Neutrophil (primary cell): ENCODE measurements at regions not wholly inside any gene's neighbourhood (a gene's known extent, or its start where the extent isn't known, plus 50 kb on each side); places are given as distances from the start of the nearest gene placed in this dataset.
"Not testable (repeated sequence)": the region's sequence is repeated elsewhere in the genome, so short reads cannot be mapped to it uniquely, and the experiment has no call there.

Experiments
- H3K27ac ChIP-seq: fragments of 200-600 bp; sonication (generic); 2 replicates; pipeline ENCODE4 v1.5.1; 2016; ENCODE audit warnings: mild to moderate bottlenecking, moderate library complexity
- H3K27me3 ChIP-seq: fragments of 200-600 bp; sonication (generic); 2 replicates; pipeline ENCODE4 v1.6.0; 2016; ENCODE audit warnings: mild to moderate bottlenecking
- H3K36me3 ChIP-seq: fragments of 200-600 bp; sonication (generic); 2 replicates; pipeline ENCODE4 v1.5.1; 2017
- H3K4me1 ChIP-seq, 2 experiments: fragments of 200-600 bp in 1 of 2; sonication (generic) in 1 of 2; 1 replicate in 1 of 2; 2 replicates in 1 of 2; pipeline versions ENCODE4 v1.5.1 to v1.6.1; 2013 to 2016; ENCODE audit warnings: low read depth in 1 of 2, low read length in 1 of 2, mild to moderate bottlenecking in 1 of 2, moderate library complexity in 1 of 2; ENCODE audit not compliant: control insufficient read depth in 1 of 2, insufficient read depth in 1 of 2
- H3K4me3 ChIP-seq, 2 experiments: fragments of 200-600 bp in 1 of 2; sonication (generic) in 1 of 2; 1 replicate in 1 of 2; 2 replicates in 1 of 2; pipeline ENCODE4 v1.5.1; 2013 to 2016; ENCODE audit warnings: low read depth in 1 of 2, low read length in 1 of 2, mild to moderate bottlenecking in 1 of 2, moderate library complexity in 1 of 2
- H3K9me3 ChIP-seq: fragments of 200-600 bp; sonication (generic); 2 replicates; pipeline ENCODE4 v1.5.1; 2016
- TF ChIP-seq, protein P1 (sequence below): fragments of 200-600 bp; sonication (generic); IDR thresholded peaks from 2 replicates; pipeline ENCODE4 v1.5.1; 2016; ENCODE audit warnings: antibody characterized with exemption

DNA sequence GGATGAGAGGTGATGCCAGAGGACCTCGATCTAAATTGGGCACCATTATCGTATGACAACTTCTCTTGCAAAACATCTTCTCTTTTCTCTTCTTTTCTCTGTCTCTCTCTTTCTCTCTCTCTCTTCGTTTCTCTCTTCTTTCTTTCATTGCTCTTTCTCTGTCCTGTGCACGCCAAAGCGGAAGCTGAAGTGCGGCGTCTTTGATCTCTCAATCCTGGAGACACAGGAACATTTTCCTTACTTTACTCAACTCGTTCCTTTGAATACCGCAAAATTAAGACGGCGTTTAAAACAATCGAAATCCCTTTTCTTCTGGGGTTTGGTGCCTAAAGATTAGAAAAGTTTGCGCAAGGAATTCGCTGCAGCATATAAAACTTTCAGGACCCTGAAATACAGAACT, 176.6 kb downstream of the KDM5D start:
- H3K36me3 ChIP-seq = no peaks in the 10 kb centered on the region
- peak overlapping the region; percentile 76 for H3K27ac ChIP-seq
- peak overlapping the region; percentile 53 to 68 for H3K4me3 ChIP-seq
- no peaks in the 10 kb centered on the region for H3K9me3 ChIP-seq
- TF ChIP-seq, protein P1, sequence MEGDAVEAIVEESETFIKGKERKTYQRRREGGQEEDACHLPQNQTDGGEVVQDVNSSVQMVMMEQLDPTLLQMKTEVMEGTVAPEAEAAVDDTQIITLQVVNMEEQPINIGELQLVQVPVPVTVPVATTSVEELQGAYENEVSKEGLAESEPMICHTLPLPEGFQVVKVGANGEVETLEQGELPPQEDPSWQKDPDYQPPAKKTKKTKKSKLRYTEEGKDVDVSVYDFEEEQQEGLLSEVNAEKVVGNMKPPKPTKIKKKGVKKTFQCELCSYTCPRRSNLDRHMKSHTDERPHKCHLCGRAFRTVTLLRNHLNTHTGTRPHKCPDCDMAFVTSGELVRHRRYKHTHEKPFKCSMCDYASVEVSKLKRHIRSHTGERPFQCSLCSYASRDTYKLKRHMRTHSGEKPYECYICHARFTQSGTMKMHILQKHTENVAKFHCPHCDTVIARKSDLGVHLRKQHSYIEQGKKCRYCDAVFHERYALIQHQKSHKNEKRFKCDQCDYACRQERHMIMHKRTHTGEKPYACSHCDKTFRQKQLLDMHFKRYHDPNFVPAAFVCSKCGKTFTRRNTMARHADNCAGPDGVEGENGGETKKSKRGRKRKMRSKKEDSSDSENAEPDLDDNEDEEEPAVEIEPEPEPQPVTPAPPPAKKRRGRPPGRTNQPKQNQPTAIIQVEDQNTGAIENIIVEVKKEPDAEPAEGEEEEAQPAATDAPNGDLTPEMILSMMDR = no peak
- H3K4me1 ChIP-seq = peaks cover 0 to 4% of the 10 kb centered on the region in 2 experiments
- H3K27me3 ChIP-seq = no peaks in the 10 kb centered on the region

DNA sequence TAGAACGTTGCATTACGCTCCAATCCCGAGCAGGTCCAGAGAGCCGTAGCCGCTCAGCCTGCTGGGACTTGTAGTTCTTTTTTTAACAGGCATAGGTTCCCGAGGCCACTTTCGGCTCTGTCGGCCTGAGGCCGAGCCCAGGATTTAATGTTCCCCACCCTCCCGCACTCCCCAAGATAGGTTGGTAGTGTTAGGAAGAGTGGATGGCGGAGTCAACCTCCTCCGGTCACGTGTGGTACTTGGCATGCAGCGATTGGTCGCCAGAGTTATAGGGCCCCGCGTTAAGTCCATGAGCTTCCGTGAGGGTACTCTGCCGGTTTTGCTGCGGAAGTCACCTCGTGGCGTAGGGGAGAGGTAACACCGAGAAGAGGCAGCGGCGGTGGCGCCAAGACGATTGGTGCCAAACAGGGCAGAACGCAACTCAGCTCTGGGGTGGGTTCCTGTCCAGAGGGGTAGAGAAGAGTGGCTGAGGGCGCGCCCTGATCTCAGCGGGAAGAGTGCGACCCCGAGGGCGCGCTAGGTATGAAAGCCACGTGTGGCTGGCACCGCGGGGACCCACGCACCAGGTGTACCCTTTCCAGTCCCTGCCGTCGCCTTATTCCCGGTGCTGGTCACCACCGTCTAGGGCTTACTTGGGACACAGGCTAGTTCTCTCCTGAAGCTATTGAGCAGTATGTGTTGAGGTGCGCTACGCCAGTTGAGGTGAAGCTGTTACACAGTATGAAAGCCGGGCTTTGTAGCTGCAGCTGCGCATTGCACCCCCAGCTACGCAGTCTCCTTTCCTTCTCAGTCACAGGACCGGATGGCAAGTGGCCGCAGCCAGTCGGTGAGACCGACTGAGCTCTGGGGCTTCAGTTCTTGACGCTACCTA, 177.2 kb downstream of the KDM5D start:
- peak overlapping the region; percentile 76 for H3K27ac ChIP-seq
- H3K36me3 ChIP-seq = no peaks in the 10 kb centered on the region
- TF ChIP-seq, protein P1 = no peak
- no peaks in the 10 kb centered on the region for H3K27me3 ChIP-seq
- H3K4me1 ChIP-seq = peaks cover 0 to 4% of the 10 kb centered on the region in 2 experiments
- no peaks in the 10 kb centered on the region for H3K9me3 ChIP-seq
- peak overlapping the region; percentile 53 to 68 for H3K4me3 ChIP-seq

DNA sequence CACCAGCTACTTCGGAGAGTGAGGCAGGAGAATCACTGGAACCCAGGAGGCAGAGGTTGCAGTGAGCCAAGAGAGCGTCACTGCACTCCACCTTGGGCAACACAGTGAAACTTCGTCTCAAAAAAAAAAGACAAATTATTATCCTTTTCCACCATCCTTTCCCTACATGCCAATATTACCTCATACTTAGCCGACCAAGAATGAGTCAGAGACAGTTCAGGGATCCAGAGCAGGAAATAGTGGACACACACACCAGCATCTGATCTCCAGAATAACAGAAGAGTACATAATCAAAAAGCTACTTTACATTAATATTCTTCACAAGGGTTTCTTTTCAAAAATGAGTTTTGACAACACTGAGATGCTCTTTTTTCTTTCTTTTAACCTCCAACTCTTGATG, 185.4 kb downstream of the KDM5D start:
- Histone ChIP-seq H3K9me3 (no peaks in the 10 kb centered on the region), H3K36me3 (no peaks in the 10 kb centered on the region), H3K27ac (no peak overlapping the region), H3K27me3 (no peaks in the 10 kb centered on the region), H3K4me1 (no peaks in the 10 kb centered on the region), H3K4me3 (no peak overlapping the region)
- TF ChIP-seq, protein P1 = no peak

DNA sequence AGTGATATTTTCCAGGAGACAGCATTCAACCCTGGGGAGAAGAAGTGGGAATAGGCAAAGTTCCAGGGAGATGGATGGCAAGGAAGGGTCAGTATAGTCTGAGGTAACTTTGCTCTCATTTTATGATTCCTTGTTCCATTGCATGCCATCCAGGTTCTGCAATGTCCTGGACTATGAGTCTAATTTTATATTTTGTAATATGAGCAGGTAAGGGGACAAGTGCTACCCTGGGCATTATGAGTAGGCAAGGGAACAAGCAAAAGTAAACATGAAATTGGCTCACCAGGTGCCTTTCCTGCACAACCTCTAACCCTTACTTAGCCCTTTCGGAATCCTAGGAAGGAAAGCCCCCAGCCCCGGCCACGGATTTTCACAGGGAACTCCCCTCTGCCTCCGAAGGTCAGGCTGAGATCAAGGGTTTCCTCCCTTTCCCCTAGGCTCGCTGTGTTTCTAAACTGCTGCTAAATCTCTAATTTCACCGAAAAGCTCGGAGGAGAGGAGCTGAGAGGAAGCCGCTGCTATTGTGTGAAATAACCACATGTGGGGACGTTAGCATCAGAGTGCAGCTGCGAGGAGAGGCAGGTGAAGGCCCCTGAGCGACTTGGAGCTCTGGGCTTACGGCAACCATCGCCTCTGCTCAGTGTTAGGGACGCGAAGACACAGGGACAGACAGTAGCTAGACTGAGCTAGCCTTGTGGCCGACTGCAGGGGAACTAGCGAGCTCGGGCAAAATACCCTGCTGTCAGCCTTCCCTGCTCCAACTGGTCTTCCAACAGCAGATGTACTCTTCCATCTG, 194.7 kb downstream of the KDM5D start:
- TF ChIP-seq, protein P1 = no peak
- Histone ChIP-seq H3K27ac (no peak overlapping the region), H3K9me3 (no peaks in the 10 kb centered on the region), H3K4me3 (no peak overlapping the region), H3K27me3 (no peaks in the 10 kb centered on the region), H3K4me1 (no peaks in the 10 kb centered on the region), H3K36me3 (no peaks in the 10 kb centered on the region)

DNA sequence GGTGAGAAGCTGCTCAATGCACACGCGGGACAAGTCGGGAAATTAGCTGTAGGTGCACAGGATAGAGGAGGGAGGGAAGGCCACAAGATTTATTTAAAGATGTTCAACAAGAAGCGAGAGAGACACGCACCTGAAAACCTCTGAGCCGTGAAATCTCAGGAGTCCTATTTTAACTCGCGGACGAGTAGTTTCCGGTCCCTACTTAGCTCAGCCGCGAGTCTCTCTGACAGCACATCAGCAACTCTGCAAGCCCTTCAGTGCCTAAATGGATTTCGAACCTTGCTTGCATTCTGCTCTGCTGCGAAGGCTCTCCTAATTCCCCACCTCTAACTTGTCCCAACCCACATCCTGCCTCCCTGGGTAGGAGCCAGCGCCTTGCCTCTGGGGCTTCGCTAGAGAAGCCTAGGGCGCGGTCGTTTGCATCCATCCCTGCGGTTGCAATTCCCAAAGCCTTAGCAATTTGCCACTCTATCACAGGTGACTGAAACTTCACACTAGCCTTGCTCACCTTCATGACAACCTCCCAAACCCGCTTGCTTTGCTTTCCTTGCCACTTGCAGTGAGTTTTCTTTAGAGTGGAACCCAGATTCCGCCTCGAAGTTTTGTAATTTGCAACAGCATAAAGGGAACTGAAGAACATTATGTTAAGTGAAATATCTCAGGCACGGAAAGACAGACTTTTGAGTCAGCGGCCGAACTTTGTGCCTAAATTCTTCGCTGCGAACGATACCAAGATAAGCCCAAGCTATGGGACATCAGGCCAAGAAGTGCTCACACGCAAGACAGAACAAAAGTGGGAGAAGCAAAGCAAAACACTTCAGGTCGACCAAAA, 202.8 kb downstream of the KDM5D start:
- H3K36me3 ChIP-seq = no peaks in the 10 kb centered on the region
- no peaks in the 10 kb centered on the region for H3K4me1 ChIP-seq
- H3K27me3 ChIP-seq = peaks cover 15% of the 10 kb centered on the region
- no peaks in the 10 kb centered on the region for H3K9me3 ChIP-seq
- H3K4me3 ChIP-seq = no peak overlapping the region
- no peak overlapping the region for H3K27ac ChIP-seq
- TF ChIP-seq, protein P1 = no peak

DNA sequence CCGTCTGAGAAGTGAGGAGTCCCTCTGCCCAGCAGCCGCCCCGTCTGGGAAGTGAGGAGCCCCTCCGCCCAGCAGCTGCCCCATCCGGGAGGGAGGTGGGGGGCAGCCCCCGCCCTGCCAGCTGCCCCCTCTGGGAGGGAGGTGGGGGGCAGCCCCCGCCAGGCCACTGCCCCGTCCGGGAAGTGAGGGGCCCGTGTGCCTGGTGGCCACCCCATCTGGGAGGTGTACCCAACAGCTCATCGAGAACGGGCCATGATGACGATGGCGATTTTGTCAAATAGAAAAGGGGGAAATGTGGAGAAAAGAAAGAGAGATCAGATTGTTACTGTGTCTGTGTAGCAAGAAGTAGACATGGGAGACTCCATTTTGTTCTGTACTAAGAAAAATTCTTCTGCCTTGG, 208.8 kb downstream of the KDM5D start:
- H3K4me3 ChIP-seq, H3K27ac ChIP-seq, H3K4me1 ChIP-seq, H3K9me3 ChIP-seq, H3K27me3 ChIP-seq, H3K36me3 ChIP-seq: not testable (repeated sequence)
